LNCaP clone FGC (cell line): ENCODE measurements at regions not wholly inside any gene's neighbourhood (a gene's known extent, or its start where the extent isn't known, plus 50 kb on each side); places are given as distances from the start of the nearest gene placed in this dataset.

Source experiments
- DNase-seq: peaks from one replicate; pipeline ENCODE4 v3.0.0-alpha.2; 2011; ENCODE audit warnings: low read depth
- H3K4me3 ChIP-seq: 2 replicates; pipeline ENCODE4 v1.5.1; 2011; ENCODE audit warnings: mild to moderate bottlenecking, low read depth, low read length, control low read depth
- CTCF ChIP-seq: IDR thresholded peaks from 2 replicates; pipeline ENCODE4 v1.5.1; 2012; ENCODE audit warnings: mild to moderate bottlenecking; ENCODE audit not compliant: control insufficient read depth, insufficient read depth; ENCODE audit errors: extremely low read depth

- DNase-seq: no peak
- no peak for TF ChIP-seq CTCF
- H3K4me3 ChIP-seq: no peak overlapping the region
Observed at GRCh38 chr9:134271338-134272301, 54.6 kb upstream of the RXRA start.

DNA sequence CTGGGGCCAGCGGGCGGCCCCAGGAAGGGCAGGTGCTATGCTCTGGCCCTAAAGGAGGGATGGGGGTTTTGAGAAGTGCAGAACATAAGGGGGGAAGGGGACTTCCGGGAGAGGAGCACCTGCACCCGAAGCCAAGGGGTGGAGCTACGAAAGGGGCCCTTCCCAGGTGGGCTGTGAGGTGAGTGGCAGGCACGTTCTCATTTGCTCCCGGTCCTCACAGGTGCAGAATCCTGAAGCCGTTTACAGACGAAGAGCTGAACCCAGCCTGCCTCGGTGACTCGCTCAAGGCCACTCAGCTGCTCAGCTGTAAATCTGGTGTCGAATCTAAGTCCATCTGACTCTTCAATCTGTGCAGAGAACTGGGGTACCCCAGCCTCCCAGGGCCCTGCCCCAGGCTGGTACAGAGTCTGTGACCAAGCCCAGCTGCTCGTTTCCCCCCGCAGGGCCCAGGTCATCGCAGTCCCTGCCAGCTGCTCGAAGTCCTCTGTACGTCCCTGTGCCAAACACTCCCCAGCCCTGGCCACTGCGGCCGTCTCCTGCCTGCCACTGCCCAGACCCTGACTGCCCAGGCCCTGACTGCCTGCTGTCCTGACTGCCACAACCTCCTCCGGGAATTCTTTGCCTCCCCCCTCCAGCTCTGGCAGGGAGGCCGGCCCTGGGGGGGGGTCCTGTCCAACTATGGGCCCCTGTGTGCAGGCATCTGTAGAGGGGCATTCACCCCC, 53.8 kb upstream of the RXRA start:
- TF ChIP-seq CTCF: no peak
- no peak overlapping the region for H3K4me3 ChIP-seq
- DNase-seq: no peak

DNA sequence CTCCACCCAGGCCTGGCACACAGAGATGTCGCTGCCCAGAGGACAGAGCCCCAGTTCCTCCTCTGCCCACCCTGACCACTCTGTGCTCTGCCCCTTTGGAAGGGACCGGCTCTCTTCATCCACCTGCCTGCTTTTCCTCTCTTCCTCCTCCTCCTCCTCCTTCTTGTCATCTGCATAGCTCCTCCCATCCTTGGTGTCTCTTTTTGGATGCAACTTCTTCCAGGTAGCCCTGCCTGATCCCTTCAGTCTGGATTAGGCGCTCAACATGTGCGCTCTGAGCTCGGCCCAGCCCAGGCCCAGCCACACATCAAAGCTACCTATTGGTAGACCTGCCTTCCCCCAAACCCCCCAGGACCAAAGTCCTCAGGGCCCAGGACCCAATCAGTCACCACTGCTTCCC, 52.6 kb upstream of the RXRA start:
- DNase-seq: no peak
- no peak overlapping the region for H3K4me3 ChIP-seq
- no peak for TF ChIP-seq CTCF

- DNase-seq: no peak
- H3K4me3 ChIP-seq: no peak overlapping the region
- no peak for TF ChIP-seq CTCF
Observed at GRCh38 chr9:134275375-134275774, 50.9 kb upstream of the RXRA start.

GRCh38 chr9:134276453-134277245, 49.6 kb upstream of the RXRA start:
- no peak overlapping the region for H3K4me3 ChIP-seq
- TF ChIP-seq CTCF: no peak
- no peak for DNase-seq
